Suppressor macrophage (primary cell): ENCODE measurements at regions not wholly inside any gene's neighbourhood (a gene's known extent, or its start where the extent isn't known, plus 50 kb on each side); places are given as distances from the start of the nearest gene placed in this dataset.
"Not testable (repeated sequence)": the region's sequence is repeated elsewhere in the genome, so short reads cannot be mapped to it uniquely, and the experiment has no call there.

Experiments used
- DNase-seq, 4 experiments: peaks; one replicate each; pipeline ENCODE4 v3.0.0-alpha.2; 2020 to 2022

GRCh38 chr22:35186492-35186891, 70.8 kb upstream of the HMGXB4 start:
- DNase-seq: no peak

GRCh38 chr22:35188930-35189329, 68.4 kb upstream of the HMGXB4 start:
- DNase-seq: not testable (repeated sequence)

GRCh38 chr22:35189559-35189958, 67.7 kb upstream of the HMGXB4 start:
- DNase-seq: no peak

- no peak for DNase-seq
Measured at GRCh38 chr22:35191412-35191811, 65.9 kb upstream of the HMGXB4 start.

- no peak for DNase-seq
Measured at GRCh38 chr22:35192129-35192918, 65.0 kb upstream of the HMGXB4 start.

GRCh38 chr22:35195226-35195625, 62.1 kb upstream of the HMGXB4 start:
- DNase-seq: no peak

GRCh38 chr22:35195821-35196220, 61.5 kb upstream of the HMGXB4 start:
- DNase-seq: no peak

- no peak for DNase-seq
Measured at GRCh38 chr22:35197071-35197470, 60.2 kb upstream of the HMGXB4 start.

GRCh38 chr22:35197886-35198285, 59.4 kb upstream of the HMGXB4 start:
- no peak for DNase-seq

GRCh38 chr22:35198738-35199137, 58.6 kb upstream of the HMGXB4 start:
- DNase-seq: no peak

- no peak for DNase-seq
Measured at GRCh38 chr22:35202376-35202775, 54.9 kb upstream of the HMGXB4 start.

- peak in 1 of 4 experiments; percentile 21 for DNase-seq
Measured at GRCh38 chr22:35203583-35203982, 53.7 kb upstream of the HMGXB4 start.

- no peak for DNase-seq
Measured at GRCh38 chr22:35204807-35205775, 52.2 kb upstream of the HMGXB4 start.

GRCh38 chr22:35205961-35206360, 51.3 kb upstream of the HMGXB4 start:
- no peak for DNase-seq

GRCh38 chr22:35206889-35207288, 50.4 kb upstream of the HMGXB4 start:
- no peak for DNase-seq
